GM19467 (cell line): ENCODE measurements at regions not wholly inside any gene's neighbourhood (a gene's known extent, or its start where the extent isn't known, plus 50 kb on each side); places are given as distances from the start of the nearest gene placed in this dataset.
"Not testable (repeated sequence)": the region's sequence is repeated elsewhere in the genome, so short reads cannot be mapped to it uniquely, and the experiment has no call there.

Experiments used
- ATAC-seq: cut with Tn5 transposase; IDR thresholded peaks from one replicate; pipeline ENCODE4 v1.9.1; 2021; ENCODE audit warnings: mild to moderate bottlenecking, moderate library complexity; ENCODE audit not compliant: unreplicated experiment

DNA sequence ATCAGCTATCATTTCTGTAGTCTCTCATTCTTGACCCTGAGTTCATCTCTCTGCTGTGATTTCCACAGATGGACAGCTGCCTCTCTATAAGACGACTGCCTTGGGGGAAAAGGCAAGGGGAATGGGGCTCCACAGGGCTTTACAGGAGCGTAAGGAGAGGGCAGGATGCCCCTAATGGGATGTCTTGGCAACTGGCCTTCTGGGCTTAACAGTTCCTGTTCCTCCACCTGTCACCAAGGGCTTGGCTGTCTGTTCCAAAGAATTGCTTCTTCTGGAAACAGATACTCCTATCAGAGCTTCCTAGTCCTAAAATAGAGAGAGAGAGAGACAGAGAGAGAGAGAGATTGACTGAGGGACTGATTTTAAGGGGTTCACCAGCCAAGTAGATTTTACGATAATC is 181.9 kb downstream of the TMEM200A start:
- no peak for ATAC-seq

DNA sequence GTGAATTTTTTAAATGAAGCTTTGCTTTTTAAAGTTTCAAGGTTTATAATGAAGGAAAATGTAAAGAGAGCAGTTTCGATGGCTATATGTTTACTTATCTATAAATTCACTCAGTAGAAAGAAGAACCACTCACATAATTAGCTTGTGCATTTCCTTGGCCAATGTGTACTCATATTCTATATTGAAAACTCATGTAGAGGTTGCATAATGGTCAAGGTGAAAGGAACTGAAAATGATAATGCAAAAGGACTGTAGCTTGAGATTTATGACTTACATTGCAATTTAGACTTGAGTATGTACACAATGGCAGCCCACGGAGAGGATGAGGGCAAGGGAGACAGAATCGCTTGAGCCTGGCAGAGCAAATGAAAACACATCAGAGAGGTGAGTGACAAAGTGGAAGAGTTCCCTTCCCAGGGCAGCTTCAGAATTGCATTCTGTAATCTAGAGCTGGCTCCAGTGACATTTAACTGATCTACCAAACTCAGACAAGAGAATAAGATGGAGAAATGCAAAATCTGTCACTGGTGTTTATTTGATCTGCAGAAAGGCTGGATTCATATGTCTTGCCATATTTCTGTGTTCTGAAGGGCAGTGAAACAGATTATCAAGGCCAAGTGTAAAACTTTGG is 191.8 kb downstream of the TMEM200A start:
- no peak for ATAC-seq

DNA sequence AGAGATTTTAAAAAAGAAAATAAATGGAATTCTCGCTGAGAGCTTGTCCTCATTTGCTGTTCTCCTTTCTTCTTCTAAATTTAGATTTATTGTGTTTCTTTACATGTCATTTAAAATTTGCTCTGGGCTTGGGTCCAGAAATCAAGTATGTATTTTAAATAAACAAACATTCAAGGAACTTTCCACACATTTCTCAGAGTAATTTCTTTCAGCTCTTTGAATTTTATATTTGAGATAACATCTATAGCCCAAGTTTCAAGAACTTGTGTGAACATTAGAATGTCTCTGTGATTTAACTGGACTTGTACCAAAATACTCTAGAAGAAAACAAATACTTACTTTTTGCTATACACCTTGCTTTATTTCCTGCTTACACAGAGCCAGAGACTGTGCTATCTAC is 192.3 kb downstream of the TMEM200A start:
- ATAC-seq, result no peak

DNA sequence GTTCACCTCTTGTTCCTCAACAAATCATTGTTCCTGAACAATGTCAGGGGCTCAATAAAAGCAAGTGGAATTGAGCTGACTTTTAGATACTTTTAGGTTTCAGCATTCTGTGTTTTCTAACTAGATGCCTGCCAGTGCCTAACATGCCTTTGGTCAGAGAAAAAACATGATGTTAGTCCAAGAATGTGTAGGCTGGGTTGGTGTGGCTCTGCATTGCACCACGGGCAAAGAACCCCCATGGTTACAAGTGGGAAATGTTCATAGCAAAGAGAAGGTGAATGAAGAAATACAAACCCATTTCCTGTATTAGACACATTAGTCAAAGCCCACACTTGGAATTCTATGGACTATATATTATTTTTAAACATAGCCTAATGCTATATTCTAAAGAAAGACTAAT is 193.3 kb downstream of the TMEM200A start:
- no peak for ATAC-seq

DNA sequence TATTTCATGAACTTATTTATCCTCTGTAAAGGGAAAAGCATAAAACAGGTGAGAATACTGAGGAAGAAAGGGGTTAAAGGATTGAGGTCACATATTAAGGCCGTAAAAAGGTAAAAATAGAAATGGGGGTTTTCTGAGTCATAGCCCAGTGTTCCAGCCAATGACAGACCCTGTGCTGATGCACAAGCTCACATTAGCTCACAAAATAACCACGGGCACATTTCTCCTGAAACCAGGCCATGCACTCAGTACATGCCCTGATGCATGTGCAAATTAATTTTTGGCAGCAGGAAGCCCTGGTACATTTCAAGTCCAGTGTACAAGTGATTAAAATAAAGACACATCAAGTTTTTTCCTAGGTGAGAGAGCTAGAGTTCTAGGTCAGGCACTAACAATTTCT is 194.4 kb downstream of the TMEM200A start:
- no peak for ATAC-seq

DNA sequence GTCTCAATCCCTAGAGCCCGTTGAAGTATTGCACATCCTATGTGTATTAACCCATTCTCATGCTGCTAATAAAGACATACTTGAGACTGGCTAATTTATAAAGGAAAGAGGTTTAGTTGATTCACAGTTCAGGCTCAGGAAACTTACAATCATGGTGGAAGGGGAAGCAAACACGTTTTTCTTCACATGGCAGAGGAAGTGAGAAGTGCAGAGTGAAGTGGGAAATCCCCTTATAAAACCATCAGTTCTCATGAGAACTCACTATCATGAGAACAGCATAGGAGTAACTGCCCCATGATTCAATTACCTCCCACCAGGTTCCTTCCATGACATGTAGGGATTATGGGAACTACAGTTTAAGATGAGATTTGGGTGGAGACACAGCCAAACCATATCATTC is 195.3 kb downstream of the TMEM200A start:
- ATAC-seq, result not testable (repeated sequence)

DNA sequence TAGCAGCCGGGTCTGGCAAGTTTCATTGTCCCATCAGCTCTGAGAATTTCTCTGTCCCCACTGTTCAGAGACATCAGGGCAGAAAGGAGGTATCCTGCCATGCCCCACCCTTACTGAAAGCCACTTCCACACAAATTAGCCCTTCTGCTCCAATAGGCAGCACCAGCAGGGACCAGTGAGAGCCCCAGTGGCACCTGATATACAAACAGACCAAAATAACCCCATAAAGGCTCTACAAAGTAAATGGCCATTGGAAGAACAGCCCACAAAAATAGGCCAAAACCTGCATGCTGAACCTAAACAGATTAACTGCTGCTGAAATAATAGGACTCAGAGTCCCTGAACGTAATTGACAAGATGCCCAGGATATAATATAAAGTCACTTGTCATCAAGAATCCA is 199.9 kb downstream of the TMEM200A start:
- ATAC-seq, result no peak

DNA sequence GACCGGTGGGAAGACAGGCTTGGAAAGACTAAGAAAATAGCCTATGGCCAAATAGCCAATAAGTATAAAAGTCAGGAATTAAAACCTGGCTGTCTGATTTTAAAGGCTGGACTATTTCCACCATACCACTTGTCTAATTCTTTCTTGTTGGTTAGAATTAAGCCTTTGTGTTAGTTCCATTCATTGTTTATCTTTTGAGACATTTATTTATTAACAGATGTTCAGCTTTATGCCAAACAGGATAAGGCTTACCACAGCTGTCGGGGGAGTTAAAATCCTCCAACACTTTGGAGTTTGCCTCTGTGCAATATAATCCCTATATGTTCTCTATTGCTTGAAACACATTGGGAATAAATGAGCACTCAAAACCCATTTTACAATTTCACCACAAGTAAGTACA is 208.3 kb downstream of the TMEM200A start:
- no peak for ATAC-seq

DNA sequence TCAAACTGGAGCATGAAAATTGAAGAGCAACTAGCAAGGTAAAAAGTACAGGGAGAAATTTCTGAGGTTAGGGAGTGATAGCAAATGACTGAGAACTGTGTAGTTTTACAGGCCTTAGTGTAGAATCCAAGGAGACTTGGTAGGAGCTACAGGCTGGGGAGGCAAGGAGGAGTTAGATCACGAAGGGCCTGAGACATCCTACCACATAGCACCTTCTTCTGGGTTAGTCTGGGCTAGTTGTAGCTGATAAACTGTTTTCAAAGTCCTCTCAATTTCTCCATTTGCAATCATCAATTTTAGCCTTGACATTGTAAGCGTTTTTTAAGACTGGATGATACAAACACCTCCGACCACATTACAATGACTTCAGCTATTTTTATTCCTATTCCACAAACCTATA is 209.7 kb downstream of the TMEM200A start:
- no peak for ATAC-seq

DNA sequence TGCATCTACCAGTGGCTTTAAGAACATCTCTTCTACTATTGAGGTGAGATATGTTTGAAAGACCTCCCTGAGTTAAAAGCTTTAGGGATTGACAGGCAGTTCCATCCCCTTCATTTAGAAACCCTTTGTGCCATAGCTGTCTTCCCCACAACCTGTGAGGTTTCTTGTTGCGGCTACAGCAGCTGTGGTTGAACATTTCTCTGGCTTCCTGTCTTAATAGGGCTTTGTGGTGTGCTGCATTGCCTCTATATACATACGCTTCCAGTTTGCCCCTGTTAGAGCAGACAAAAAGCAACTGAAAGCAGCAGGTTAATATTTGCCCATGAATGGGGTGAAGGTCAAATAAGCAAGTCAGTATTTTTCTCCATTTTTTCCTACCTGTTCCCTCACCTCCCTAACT is 210.2 kb downstream of the TMEM200A start:
- ATAC-seq, result peak; percentile 99

DNA sequence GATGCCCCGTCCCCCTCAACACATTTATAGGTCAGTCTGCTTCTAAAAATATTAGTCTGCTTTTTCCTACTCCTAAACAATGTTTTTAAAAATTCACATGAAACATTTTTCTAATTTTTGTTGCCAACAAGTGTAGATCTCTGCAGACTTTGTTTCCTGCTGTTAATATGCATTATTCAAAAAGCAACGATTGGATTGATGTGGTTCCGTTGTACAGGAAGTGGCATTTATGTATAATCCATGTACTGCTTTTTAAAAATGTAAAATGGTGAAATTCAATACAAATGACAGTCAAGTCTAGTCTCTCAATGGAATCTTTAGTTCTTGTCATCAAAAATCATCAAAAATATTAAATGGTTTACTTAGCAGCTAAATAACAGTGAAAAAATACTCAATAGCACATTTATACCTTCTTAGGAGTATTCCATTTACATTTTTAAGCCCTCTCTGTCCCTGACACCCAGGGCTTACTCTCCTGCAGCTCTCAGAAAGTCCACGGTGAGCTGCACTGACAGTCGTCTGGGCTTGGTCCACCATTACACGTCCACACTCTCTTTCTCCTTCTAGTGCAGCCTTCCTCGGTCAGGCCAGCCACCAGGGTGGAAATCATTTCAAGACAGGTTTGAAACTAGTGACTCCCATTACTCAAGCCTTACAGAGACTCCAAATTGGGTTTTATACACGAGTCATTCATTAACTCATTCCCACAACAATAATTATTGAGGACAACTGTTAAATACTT is 211.5 kb downstream of the TMEM200A start:
- no peak for ATAC-seq

DNA sequence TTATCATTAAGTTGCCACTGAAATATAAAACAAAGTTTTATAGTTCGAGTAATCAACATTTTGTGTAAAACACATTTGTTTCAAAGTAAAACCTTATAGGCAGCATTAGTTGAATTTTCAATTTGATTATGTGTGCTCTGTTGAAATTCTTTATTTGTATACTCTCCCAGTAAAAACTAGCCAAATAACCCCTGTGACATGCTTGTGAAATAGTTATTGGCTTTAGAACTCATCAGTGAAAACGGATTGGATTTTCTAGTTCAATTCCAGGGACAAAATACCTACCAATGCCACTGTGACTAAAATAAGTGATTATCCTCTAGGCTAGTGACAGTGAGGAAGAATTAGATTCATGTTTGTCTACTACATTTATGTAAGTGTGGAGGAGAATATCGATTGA is 212.9 kb downstream of the TMEM200A start:
- ATAC-seq, result no peak

DNA sequence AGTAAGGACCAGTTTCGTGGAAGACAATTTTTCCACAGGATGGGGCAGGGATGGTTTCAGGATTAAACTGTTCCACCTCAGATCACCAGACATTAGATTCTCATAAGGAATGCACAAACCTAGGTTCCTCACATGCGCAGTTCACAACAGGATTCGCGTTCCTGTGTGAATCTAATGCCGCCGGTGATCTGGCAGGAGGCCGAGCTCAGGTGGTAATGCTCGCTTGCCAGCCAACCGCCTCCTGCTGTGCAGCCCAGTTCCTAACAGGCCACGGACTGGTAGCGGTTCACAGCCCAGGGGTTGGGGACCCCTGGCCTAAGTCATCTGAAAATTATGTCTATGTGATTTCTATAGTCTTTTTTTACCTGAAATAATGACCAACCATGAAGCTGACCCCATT is 217.5 kb downstream of the TMEM200A start:
- ATAC-seq, result no peak

DNA sequence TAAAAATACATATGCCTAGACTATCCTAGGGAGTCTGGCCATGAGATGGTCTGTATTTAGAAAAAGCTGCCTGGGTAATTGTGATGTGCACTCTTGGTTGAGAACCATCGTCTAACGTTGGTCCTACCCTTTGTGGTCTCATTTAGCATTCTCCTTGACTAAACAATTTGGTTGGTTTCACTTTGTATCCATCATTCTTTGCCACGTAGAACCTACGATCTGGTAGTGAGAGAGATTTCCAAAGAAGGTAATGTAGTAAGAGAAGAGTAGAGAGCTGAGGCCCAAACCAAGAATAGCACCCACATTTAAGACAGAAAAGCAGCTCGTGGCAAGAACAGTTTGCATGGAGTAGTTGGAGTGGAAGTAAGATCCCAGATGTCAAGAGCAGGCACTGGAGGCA is 219.8 kb downstream of the TMEM200A start:
- ATAC-seq, result no peak

DNA sequence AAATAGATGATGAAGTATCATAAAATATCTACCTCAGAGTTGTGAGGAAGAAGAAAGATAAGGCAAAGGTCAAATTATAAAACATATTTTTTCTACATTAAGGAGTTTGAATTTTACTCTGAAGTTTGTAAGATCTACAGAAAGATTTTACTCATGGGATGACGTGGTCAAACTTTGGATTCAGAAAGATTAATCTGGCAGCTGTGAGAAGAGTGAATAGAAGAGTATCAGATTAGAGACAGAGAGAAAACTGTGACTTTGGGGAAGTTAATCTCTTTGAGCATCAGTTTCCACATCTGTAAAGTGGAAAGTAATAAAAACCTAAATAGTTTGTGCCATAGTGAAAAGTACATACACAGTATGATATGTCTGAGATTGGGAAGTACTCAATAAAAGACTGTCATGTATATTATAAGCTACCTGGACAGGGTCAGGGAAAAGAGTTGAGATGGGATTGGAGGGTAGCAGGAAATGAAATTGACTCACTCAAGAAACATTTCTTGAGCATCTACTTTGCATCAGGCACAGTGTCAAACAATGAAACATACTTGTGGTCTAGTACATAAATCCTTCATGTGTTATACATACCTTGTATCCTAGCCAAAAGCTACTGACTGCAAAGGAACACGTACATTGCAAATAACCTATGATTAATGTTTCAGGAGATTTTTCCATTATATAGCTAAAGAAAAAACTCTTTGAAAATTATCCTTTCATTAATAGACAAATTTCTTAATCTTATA is 222.1 kb downstream of the TMEM200A start:
- no peak for ATAC-seq

DNA sequence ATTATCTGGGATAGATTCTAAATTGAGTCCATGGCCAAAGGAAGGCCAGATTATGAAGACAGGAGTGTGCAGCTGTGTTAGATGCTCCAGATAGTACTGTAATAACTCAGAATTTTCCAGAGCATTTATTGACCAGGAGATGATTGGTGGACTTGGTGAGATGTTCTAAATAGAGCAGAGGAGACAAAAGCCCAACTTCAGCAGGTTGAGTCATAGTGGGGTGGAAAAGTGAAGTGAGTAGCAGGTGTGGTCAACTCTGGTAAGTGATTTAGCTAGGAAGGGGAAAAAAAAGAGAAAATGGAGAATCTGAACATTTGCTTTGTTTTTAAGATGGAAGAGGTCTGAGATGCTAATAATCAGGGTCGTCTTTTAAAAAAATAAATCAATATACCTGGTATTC is 227.4 kb downstream of the TMEM200A start:
- ATAC-seq, result no peak

DNA sequence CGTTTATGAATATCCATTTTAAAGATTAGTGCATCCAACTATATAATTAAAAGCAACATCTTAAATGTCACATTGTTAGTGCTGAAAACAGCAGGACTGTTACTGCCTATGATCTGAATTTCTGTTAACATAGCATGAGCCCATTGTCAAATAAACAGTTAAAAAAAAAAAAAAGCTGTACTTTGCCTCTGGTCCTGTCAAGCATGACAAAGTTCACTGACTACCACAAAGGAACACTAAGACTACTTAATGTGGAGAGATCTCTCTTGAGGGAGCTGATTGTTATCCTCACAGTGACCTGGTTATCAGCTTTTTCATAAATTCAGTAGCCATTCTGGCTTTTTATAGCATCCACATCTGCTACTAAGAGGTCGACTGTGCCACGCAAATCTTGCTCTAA is 228.1 kb downstream of the TMEM200A start:
- ATAC-seq, result no peak

DNA sequence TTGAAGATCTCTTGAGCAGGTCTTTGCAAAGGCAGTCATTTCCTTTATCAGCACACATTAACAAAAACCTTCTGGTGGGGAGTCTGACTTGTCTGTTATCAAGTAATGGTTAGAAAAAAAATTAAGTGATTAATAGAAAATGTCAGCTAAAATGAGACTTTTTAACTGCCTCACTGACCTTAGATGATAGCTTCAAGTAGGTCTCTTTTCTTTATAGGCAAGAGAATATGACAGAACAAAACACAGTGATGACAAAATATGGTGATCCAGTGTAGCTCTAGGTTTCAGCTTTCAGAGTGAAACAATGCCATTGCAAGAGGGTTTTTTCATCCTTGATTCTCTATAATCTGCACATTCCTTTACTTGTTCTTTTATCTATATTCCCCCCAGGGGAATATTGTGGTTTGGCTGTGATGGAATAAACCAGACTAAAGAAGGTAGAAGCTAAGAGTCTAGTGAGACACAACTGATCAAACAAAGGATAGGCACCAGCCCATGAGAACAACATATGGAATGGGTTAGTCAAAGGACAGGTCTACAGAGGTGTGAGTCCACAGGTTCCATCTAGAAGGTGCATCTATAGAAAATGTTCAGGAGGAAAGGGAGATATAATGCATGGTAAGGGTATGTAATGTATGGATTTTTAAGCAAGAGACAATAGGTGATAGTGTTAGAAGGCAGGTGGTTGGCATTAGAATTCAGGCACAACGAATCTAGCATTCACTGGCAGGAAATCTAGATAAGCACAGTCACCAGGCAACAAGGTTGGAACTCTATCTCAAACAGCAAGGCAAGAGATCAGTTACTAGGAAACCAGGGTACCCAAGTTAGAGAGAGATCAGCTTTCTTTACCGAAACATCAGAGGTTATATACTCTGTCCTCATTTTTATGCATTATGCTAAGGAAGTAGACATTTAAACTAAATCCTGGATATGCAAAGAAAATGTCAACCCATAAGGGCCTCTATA is 228.9 kb upstream of the SMLR1 start:
- ATAC-seq, result no peak

DNA sequence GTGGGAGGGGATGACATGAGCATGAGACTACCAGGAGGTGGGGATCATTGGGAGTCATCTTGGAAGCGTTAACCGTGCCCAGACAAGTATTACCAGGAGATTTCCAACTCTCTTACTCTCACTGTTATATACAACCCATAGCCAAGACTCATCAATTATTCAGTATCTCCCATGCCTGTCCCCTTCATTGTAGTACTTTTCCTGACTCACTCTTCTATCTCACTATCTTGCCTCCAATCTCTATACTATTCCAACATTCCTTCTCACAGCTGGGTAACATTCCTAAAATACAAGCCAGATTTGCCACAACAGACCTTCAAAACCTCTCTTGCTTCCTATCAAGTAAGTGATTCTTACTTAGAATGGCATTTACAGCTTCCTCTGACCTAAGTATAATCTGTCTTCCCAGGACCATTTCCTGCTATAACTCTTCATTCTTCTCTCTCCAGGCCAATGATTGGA is 226.3 kb upstream of the SMLR1 start:
- no peak for ATAC-seq

DNA sequence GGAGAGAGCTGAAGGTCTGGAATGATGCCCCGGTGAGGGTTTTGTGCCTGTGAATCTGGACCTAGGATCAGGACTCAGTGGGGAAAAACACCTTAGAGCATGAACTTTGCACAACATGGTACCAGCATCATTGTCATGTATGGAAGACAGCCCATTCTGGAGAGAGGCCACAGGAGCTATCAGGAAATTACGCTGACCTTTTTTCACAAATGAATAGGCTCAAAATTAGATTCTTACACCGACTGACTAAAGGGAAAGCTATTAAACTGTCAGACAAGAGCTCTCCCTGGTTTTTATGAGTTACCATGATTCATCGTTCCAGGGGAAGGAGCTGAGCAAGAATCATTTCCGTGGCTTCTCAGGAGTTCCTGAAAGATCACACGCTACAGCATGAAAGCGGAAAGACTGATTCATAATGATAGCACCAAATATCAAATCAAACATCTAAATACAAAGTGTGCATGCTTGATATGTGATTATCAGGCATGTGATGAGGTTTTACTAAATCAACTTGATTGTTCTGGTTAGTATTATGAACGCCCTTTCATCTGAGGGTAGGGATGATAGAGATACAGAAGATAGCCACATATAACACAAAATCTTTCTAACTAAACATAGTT is 224.9 kb upstream of the SMLR1 start:
- ATAC-seq, result no peak
